ENCODE measurements at regions not wholly inside any gene's neighbourhood (a gene's known extent, or its start where the extent isn't known, plus 50 kb on each side); places are given as distances from the start of the nearest gene placed in this dataset.

DNA sequence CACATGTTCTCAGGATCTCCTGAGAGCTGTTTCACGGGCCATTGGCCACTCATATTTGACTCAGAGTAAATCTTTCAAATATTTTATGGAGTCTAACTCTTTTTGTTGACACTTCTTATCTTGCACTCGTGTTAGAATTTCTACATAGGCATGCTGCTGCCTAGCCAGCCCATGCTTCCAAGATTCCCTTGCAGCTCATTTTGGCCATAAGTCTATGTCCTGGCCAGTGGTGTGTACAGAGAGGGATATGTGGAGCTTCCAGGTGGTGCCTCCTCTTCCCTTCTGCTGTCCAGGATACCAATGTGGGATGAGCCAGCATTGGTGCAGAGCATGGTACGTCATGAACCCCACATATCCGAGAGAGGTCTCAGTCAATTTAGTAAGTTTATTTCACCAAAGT lies 522.6 kb downstream of the QKI start:
- DNase-seq: no peak

DNA sequence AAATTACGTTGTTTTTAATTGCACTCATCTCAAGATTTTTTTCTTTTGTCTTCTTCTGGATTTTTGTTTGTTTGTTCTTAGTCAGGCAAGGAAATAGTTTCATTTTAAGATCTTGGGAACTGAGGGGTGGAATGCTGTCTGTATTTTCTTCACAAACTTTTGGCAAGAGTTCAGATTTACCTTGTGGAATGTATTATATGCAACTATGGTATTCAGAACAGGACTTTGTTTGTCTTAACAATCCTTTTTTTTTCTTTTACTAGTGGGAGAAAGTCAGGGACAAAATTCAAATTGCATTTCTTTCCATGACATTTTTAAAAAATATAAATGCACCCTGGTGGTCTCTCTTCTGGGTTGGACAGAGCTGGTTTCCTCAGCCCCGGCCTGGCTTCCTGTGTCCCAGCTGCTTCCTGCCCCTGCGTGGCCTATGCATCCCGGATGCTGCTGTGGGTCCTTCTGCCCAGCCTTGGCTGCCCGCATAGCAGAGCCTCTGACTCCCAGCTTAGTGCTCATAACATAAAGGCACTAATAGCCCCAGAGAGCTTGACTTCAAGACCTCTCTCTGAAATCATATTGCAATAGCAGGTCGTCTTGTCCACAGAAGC lies 520.7 kb downstream of the QKI start:
- DNase-seq: no peak

DNA sequence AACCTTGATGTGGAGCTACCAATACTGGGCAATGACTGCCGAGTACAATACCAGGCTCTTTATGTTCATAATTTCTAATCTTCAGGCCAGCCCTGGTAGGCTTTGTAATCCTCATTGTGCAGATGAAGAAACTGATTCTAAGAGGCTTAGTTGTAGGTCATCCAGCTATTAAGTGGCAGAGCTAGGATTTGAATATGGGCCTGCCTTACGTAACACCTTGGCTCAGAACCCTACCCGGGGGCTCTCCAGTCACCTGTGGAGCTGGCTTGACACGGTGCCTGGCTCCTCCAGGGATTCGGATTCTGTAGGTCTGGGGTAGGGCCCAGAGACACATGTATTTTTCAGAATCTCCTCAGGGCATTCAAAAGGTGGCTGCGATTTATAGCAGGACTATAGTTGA lies 515.5 kb downstream of the QKI start:
- DNase-seq: no peak

DNA sequence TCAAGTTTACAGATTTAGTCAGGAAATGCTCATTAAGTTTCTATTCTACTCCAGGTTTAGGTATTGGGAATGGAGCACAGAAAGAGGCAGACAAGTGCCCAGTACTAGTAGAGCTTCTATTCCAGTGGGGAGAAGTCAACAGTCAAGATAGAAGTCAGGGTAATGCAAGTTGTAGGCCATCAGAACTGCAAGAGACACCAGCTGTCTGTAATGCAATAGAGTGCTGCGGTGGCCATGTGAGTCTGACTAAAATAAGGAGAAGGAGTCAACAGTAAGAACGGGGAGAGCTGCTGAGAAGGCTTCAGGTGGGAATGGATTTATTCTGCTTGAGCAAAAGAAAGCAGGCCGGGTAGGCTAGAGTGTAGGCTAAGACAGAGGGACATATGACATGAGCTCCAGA lies 515.0 kb downstream of the QKI start:
- no peak for DNase-seq

DNA sequence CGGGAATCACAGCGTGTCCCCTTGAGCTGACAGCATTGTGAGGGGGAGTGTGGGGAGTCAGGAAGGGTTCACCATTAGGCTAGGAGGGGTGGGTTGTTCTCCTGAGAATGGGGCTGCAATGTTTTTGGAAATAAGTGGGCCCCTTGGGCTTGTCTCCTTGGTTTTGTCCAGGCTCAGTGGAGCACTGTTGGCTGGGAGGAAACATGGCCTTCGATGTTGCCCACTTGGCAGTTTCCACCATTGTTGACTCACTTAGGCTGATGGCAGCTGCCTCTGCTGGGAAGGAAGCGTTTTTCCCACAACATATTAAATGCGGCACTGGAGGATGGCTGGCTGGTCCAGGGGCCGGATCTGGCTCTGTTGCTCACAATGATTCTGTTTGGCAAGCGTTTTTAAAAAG lies 512.1 kb downstream of the QKI start:
- DNase-seq: no peak

DNA sequence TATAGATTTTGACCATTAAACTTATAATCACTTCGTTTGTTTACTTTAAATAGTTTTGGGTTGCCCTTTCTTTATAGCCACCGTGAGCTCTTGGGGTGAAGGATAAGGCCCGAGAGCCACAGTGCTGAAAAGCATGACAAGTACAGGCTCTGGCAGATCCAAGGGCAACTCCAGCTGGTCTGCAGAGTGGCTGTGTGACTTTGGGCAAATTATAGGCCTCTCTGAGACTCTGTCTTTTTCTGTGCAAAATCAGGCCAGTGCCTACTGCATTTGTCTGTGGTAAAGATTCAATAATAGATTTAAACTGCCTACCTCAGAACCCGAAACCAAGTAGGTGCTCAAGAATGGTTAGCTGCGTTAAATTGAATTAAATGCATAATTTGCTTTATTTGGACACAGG lies 511.3 kb downstream of the QKI start:
- DNase-seq: no peak

DNA sequence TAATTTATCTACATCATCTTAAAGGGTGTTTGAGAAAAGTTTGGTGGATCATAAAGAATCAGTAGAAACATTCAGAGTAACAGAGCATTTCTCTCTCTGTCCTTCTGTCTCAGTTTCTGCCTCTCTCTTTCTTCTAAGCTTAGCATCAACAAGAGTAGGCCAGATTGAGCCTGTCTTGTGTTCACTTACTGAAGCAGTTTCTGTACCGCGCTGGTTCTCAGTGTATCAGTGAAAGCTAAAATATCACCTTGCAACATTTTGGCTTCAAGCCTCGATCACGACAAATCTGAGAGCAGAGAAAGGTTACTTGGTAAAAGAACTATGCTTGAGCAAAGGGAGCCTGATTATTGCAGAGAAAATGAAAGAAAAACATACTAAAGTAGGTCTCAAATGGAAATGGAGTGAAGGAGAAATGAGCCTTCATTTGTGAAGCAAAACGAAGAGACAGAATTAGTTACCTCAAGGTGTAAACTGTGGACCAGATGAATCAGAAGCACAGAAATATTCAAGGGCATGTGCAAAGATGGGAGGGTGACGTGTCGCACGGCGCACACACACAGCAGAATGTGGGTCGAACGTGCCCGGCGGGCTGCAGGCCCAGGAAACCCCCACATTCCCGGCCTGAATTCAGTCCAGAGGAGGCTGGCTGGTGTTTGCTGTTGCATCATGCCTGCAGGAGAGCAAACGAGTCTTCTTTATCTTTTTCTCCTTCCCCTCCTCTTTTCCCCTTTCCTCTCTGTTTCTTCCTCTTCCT lies 509.3 kb downstream of the QKI start:
- DNase-seq: no peak

DNA sequence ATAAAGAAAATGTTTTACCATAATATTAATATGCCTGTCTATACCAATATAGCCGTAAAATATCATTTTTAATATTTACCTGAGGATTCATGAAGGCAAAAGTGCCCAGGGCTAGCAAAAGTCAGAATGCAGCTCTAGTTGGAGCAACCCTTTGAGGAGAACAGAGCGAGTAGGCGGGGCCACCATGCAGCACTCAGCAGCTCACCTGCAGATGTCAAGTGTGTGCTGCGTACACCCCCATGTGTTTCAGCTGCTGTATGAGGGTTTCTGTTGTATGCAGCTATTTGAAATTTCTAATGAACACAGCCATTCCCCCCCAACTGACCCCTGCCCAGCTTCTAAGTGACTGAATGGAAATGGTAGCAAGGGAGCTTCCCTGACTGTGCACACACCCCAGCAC lies 508.0 kb downstream of the QKI start:
- no peak for DNase-seq

DNA sequence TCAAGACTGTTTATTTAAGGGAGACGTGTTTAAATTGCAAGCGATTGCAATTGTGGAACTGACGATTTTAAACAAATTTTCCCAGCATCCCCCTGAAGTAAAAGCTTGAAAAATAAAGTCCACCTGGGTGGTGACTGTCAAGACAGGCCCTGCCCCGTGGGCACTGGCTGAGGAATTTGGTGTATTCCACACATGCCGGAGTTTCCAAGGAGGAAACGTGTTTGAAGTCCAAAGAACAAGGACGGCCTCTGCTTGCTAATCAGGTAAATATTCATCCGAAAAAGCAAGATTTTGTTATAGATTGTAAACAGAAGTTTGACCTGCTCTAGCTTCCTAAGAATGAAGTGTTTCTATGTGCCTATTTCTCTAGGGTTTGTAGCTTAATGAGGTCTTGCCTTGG lies 505.1 kb downstream of the QKI start:
- no peak for DNase-seq

DNA sequence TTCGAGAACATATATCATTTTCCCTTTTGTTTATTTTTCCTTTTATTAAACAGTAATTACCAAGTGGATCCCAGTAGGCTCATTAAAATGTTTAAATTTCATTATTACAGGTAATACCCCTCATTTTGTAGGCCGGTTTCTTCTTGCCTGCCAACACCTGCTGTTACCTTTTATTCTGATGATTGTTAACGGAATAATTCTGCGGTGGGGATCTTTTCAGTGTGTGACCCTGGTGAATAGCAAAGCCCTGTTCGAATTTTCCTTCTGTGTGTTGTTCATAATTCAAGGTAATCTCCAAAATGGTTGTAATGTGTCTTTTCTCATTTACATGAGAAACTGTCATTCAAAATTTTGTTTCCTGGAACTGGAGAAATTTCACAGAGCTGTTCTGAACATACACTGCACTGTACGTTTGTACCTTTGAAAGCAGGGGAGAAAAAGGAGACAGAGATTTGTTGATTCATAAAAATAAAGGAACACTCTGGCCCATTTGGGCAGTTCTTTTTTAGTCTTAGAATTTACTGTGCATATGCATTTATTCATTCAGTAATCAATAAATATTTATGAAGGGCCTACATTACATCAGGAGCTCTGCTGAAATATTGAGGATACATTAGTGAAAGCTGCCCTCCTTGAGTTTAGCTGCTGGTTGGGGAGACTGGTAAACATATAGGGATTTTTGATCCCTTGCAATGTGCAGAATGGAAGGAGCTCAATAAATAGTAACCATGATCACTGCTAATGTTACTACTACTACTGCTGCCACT lies 502.0 kb downstream of the QKI start:
- no peak for DNase-seq

DNA sequence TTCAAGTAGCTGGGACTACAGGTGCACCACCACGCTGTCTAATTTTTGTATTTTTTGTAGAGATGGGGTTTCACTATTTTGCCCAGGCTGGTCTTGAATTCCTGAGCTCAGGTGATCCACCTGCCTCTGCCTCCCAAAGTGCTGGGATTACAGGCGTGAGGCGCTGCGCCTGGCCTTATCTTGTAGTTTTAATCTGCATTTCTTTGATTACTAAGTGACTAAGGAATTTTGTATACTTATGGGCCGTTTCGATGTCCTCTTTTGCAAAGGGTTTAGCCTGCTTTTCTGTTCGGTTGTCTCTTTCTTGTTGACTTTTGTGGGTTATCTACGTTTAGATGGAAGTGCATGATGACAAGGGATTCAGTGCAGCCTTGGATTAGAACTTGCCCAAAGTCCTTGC lies 500.6 kb downstream of the QKI start:
- no peak for DNase-seq

DNA sequence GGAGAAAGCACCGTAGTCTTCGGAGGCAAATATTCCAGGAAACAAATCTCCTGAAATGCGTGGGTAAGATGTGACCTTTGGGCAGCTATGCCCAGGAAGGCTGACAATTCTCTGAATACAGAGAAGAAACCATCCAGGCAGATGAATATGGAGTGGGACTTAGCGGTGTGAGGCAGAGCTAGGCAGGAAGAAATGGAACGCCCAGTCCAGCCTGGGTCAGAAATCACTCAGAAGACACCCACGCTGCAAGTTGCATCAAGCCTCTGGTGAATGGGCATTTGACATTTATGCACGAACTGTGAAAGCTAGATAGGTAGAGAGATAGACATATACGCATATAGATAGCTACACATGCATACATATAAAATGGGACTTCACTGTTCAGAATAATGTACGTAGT lies 498.5 kb downstream of the QKI start:
- DNase-seq: no peak

DNA sequence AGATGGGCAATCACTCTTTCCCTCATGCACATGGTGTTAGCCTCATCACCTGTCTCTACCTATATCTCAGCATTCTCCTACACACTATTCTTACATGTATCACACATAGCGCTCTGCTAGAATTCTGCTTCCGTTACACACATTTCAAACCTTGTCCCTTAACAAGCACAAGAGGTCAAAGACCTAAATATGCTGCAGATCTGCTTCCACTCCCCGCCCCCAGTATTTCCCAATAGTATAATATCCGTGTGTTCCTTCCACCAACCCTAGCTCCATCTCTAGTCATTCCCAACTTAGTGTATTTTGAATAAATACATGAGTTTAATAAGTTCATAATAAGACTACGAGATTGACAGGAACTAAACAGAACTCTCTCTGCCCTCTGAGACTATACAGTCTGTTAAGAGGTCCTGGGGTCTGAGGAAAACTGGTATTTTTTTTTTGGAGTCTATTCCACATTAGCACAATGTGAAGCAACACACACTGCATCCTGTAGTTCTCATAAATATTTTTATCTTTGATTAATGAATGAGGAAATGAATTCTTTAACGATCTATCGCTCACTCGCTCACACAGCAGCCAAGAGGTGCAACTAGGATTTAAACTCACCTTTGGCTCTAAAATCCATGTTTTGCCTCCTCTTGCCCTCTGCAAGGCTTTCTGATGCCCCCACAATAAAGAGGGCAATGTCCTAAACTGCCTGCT lies 491.6 kb downstream of the QKI start:
- DNase-seq: no peak

DNA sequence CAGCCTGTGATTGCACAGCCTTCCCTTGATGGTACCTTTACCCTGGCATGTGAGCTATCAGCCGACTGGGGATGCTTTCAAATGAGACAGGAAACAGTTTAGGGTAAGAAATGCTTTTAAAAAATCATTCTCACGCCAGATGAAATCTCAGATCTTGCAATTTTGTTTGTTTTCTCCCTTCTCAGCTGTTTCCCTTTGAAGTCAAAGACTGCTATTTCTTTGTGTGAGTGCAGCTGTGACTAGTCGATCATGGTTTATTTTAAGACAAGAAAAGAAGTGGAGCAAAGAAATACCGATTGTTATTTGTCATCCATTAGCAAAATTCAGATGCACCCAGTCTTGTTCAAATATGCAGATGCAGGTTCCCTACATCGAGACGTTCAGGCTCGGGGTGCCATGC lies 489.7 kb downstream of the QKI start:
- no peak for DNase-seq

DNA sequence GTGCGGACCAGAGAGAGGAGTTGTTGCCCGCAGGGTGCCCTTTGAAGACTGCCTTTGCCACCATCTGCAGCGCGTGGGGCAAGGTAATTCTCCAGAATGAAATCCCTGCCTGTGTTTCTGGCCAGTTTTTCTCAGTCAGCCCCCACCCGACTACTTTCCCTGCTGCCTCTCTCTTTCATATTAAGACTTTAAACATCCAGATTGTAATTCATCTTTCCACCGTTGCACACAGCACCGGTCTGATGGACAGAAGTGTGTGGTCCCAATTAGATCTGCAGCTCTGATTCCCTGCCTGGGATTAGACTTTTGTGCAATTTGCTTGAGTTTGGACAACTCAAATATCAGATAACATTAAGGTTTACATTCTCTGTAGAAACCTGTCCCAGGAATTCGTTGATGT lies 489.0 kb downstream of the QKI start:
- DNase-seq: no peak

DNA sequence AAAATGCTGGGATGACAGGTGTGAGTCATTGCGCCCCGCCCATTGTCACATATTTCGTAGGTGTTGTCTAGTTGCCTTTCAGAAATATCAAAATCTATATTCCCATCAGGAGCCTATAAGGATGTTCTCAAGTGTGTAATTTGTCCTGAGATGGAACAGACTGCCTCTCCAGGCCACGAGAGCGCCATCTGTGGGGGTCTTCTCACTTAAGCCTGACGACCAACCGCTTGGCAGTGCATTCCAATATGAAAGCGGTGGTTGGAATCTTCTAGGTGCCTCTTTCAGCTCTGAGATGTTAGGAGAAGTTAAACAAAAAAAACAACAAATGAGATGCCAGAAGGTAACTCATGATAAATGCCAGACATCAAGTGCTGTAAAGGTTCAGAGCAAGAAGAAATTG lies 488.5 kb downstream of the QKI start:
- DNase-seq: no peak

DNA sequence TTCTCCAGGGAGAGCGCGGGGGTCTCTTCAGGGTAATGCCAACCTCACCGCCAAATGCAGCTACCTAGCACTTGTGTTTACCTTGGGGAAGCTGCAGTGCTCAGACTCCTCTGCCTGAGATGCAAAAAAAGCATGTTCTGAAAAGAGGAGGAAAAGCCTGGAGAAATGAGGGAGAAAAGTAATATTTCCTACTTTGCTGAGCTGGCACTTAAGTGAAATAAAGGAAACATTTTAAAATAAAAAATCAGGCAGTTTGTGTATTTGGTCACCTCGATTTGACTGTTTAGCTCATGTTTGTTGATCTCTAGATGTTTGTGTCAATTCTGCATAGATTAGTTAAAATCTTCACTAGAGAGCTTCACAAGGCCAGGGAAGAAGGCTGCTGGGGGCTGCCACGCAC lies 487.2 kb downstream of the QKI start:
- DNase-seq: no peak

DNA sequence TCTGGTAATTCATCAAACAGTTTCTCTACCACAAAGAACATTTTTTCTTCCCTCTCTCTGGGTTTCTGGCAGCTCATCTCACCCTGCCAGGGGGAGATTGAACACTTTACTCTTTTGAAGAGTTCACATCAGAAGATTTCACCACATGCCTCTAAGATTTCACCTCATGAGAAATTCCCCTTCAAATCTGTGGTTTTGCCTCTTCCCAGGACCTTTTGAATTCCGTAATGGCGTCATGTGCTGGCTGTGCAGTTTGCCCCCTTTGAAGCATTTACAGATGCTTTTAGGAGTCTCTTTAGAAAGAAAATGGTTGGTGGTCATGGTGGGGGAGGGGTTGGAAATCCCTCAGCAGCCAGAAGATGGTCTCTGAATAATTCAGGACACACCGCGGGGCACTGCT lies 486.1 kb downstream of the QKI start:
- DNase-seq: no peak

DNA sequence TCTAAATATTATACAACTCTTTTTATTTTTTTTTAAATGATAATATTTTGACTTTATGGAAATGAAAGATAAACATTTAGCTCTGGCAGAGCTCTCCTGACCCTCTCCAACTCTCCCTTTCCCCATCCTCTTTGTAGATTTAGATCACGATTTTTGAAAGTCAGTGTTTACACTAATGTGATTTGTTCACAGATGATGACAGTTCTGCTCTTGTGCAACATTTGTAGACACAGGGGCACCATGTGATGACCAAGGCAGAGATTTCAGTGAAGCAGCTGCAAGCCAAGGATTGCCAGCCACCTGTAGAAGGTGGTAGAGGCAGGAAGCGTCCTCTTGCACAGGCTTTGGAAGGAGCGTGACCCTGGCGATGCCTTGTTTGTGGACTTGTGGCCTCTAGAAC lies 483.2 kb downstream of the QKI start:
- DNase-seq: no peak

DNA sequence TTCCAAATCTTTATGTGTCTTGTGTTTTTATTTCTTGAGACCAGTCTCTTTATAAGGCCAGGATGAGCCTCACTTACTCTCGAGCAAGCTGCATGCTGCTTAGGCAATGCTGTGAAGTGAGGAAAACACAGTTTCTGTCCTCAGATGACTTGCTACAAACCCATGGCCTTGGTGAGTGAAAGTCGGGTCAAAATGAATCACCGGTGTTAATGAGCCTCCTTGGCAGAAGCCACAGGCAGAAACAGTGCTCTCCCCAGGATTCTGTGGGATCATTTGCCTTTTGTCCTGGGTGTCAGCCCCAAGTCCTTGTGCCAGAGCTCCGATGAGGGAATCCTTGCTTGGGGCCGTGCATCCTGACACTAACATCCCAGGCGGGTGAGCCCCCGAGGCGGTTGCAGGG lies 482.5 kb downstream of the QKI start:
- DNase-seq: no peak

DNA sequence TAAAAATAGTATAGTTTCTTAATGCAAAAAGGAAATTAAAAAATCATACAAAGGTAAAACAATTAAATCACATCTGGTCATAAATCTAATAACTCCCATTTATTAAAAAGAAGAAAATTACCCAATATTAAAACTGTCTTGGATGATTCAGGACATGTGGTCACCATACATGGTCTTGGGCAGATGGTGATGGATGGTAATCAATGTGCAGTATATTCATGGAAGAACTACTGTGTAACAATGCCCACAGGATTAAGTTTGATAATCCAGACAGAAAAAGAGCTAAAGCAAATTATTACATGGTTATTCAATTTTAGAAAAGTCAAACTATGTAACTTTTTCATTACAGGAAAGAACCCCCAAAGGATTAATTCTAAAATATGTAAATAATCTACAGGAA lies 480.6 kb downstream of the QKI start:
- no peak for DNase-seq

DNA sequence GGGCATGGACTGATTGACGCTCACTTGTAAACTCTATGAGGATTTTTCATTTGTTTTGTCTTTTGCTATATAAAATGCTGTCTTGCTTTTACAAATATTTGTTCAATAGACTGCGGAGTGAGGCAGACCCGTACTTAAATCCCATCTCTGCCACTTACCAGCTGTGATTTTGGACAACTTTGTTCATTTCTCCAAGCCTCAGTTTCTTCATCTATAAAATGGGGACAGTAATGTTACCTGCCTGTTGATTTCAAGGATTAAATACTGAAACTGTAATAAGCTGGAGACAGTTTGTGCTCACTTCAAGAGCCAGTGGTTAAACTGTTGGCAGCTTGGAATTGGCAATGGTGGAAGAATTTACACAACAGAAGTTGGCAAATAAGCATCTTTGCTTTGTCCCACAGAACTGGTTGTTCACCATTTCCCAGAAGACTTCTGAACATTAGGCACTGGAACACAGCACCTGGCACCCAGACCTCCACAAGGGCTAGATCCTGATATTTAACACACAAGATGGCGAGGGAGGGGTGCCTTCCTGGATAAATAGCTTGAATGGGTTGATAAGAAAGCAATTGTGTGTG lies 479.2 kb downstream of the QKI start:
- no peak for DNase-seq

DNA sequence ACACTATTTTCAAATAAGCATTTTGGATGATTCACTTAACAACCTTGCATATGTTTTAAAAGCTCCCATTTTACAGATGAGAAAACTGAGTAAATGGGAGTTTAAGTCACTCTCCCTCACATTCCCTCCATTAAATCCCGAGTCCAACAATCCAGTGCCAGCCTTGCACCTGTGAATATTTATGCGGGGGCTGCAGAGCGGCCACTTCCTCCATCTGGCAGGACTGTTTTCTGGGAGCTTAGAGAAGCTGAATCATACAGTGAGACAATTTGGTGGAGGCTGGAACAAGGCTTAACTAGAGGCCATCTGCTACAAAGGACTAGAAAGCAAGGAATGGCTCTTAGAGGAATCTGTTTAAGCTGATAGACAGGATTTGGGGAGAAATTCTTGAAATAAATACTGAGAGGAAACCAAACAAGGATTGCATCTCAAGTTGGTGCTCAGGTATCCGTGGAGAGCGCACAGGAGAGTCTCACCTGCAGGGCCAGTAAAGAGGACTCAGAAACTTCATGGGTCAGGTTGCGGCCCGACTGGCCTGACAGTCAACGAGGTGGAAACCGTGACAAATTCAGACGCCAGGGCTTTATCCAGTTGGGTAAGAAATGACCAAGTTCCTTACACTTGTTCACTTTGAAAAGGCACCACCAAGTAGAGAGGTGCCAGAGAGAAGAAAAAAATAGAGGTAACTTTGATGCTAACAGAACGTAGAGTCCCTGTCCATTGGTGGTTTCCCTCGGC lies 478.5 kb downstream of the QKI start:
- DNase-seq: no peak

All from hematopoietic multipotent progenitor cell treated with erythropoietin and hydrocortisone succinate and interleukin-3 and kit ligand, for 8 days (in vitro differentiated cells).